ENCODE measurements at regions not wholly inside any gene's neighbourhood (a gene's known extent, or its start where the extent isn't known, plus 50 kb on each side); places are given as distances from the start of the nearest gene placed in this dataset.
"Not testable (repeated sequence)": the region's sequence is repeated elsewhere in the genome, so short reads cannot be mapped to it uniquely, and the experiment has no call there.

- Histone ChIP-seq H3K4me3 (no peak overlapping the region), H3K4me1 (no peaks in the 10 kb centered on the region), H3K27ac (no peak overlapping the region), H3K27me3 (no peaks in the 10 kb centered on the region), H3K9me3 (no peaks in the 10 kb centered on the region), H3K36me3 (no peaks in the 10 kb centered on the region)
- no peak for FAIRE-seq
- no peak for DNase-seq
- WGBS, 2 donors, result 64 to 68% methylated on average over 6 of the region's 6 CpGs
- no peak for ATAC-seq
- TF ChIP-seq, protein P1, sequence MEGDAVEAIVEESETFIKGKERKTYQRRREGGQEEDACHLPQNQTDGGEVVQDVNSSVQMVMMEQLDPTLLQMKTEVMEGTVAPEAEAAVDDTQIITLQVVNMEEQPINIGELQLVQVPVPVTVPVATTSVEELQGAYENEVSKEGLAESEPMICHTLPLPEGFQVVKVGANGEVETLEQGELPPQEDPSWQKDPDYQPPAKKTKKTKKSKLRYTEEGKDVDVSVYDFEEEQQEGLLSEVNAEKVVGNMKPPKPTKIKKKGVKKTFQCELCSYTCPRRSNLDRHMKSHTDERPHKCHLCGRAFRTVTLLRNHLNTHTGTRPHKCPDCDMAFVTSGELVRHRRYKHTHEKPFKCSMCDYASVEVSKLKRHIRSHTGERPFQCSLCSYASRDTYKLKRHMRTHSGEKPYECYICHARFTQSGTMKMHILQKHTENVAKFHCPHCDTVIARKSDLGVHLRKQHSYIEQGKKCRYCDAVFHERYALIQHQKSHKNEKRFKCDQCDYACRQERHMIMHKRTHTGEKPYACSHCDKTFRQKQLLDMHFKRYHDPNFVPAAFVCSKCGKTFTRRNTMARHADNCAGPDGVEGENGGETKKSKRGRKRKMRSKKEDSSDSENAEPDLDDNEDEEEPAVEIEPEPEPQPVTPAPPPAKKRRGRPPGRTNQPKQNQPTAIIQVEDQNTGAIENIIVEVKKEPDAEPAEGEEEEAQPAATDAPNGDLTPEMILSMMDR (IDR thresholded peaks at IDR 0.05), result no peak
- intact Hi-C loops (cut with DNase I), result no loop called here
Measured at GRCh38 chr7:68868978-68869377, 729.3 kb upstream of the AUTS2 start.

DNA sequence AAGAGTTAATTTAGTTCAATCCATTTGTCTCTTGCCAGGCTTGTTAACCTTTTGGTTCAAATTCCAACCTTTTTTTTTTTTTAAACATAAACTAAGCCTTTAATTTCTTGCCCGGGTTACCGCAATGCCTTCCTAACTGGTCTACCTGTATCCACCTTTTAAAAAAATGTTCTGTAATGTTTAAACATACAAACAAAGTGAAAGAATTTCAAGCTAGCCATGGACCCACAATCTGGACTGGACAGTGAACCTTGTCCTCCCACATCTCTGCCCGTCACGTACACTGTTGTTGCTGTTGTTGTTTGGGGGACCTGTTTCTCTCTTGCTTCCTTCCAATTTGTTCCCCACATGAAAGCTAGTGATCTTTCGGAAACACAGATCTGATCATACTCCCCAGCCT lies 724.7 kb upstream of the AUTS2 start:
- no peak for ATAC-seq
- FAIRE-seq, result no peak
- intact Hi-C loops (cut with DNase I), result no loop called here
- no peaks in the 10 kb centered on the region for H3K4me1 ChIP-seq
- no peak overlapping the region for H3K27ac ChIP-seq
- TF ChIP-seq, protein P1 (IDR thresholded peaks at IDR 0.05), result no peak
- DNase-seq, result no peak
- WGBS, 2 donors, result 45 to 47% methylated on average over 5 of the region's 5 CpGs
- no peaks in the 10 kb centered on the region for H3K27me3 ChIP-seq
- H3K9me3 ChIP-seq, result no peaks in the 10 kb centered on the region
- no peaks in the 10 kb centered on the region for H3K36me3 ChIP-seq
- no peak overlapping the region for H3K4me3 ChIP-seq

GRCh38 chr7:68875857-68876256 lies 722.4 kb upstream of the AUTS2 start:
- no peak overlapping the region for H3K27ac ChIP-seq
- FAIRE-seq, result no peak
- H3K36me3 ChIP-seq, result no peaks in the 10 kb centered on the region
- TF ChIP-seq, protein P1 (IDR thresholded peaks at IDR 0.05), result no peak
- no peak overlapping the region for H3K4me3 ChIP-seq
- no peaks in the 10 kb centered on the region for H3K27me3 ChIP-seq
- H3K4me1 ChIP-seq, result no peaks in the 10 kb centered on the region
- WGBS, 2 donors, result 57% methylated on average over 2 of the region's 2 CpGs
- no peaks in the 10 kb centered on the region for H3K9me3 ChIP-seq
- intact Hi-C loops (cut with DNase I), result no loop called here
- no peak for DNase-seq
- ATAC-seq, result no peak

DNA sequence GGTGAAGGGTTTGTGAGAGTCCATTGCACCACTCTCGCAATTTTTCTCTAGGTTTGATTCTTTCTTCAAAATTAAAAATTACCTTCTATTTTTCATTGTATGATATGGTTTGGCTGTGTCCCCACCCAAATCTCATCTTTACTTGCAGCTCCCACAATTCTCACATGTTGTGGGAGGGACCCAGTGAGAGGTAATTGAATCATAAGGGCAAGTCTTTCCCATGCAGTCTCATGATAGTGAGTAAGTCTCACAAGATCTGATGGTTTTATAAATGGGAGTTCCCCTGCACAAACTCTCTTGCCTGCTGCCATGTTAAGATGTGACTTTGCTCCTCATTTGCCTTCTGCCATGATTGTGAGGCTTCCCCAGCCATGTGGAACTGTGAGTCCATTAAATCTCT lies 711.2 kb upstream of the AUTS2 start:
- ATAC-seq; H3K4me1 ChIP-seq; H3K27ac ChIP-seq; FAIRE-seq; intact Hi-C loops (cut with DNase I); H3K36me3 ChIP-seq; H3K4me3 ChIP-seq; DNase-seq; H3K9me3 ChIP-seq; H3K27me3 ChIP-seq: not testable (repeated sequence)
- 89 to 92% methylated on average over 1 of the region's 1 CpG for WGBS, 2 donors

DNA sequence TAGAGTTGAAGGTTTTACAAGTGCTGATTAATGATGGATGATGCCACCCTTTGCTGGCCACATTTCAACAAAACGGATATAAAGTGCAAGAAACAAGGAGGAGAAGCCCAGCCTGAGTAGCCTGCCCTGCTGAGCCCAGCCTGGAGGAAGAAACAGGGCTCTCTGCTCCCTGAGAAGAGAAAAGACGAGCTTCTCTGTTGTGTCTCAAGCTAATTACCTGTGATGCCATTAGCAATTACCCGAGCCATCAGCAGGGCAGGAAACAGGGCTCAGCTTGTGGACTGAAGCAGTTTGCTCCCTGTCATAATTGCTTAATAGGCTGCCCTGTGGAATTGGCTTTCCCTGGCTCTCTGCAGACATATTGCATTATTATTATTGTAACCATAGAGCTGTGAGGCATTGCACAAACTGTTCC lies 709.3 kb upstream of the AUTS2 start:
- no peaks in the 10 kb centered on the region for H3K36me3 ChIP-seq
- no peaks in the 10 kb centered on the region for H3K4me1 ChIP-seq
- TF ChIP-seq, protein P1 (IDR thresholded peaks at IDR 0.05), result no peak
- 44 to 46% methylated on average over 3 of the region's 3 CpGs for WGBS, 2 donors
- no peak overlapping the region for H3K4me3 ChIP-seq
- ATAC-seq (no peak), DNase-seq (no peak), FAIRE-seq (no peak)
- intact Hi-C loops (cut with DNase I), result no loop called here
- no peaks in the 10 kb centered on the region for H3K27me3 ChIP-seq
- H3K27ac ChIP-seq, result no peak overlapping the region
- no peaks in the 10 kb centered on the region for H3K9me3 ChIP-seq

GRCh38 chr7:68892236-68892635 lies 706.0 kb upstream of the AUTS2 start:
- Histone ChIP-seq H3K27me3 (no peaks in the 10 kb centered on the region), H3K27ac (no peak overlapping the region), H3K9me3 (no peaks in the 10 kb centered on the region), H3K4me3 (no peak overlapping the region), H3K4me1 (no peaks in the 10 kb centered on the region), H3K36me3 (no peaks in the 10 kb centered on the region)
- intact Hi-C loops (cut with DNase I), result no loop called here
- TF ChIP-seq, protein P1 (IDR thresholded peaks at IDR 0.05), result no peak
- DNase-seq, result no peak
- no peak for ATAC-seq
- FAIRE-seq, result no peak
- 76 to 95% methylated on average over 3 of the region's 3 CpGs for WGBS, 2 donors

All from pancreas (tissue), 10 donors.